MG63 (cell line): ENCODE measurements at regions not wholly inside any gene's neighbourhood (a gene's known extent, or its start where the extent isn't known, plus 50 kb on each side); places are given as distances from the start of the nearest gene placed in this dataset.

Source experiments
- DNase-seq: peaks from one replicate; pipeline ENCODE4 v3.0.0-alpha.2; 2020
- H3K27me3 ChIP-seq: fragments of 250-450 bp; sonication (Bioruptor Pico); 2 replicates; pipeline ENCODE4 v1.5.1; 2020; ENCODE audit warnings: mild to moderate bottlenecking, moderate library complexity
- H3K36me3 ChIP-seq: fragments of 250-450 bp; sonication (Bioruptor Pico); 2 replicates; pipeline ENCODE4 v1.5.1; 2020; ENCODE audit warnings: mild to moderate bottlenecking, moderate library complexity
- H3K4me3 ChIP-seq: fragments of 250-450 bp; sonication (Bioruptor Pico); 2 replicates; pipeline ENCODE4 v1.5.1; 2020; ENCODE audit warnings: mild to moderate bottlenecking, moderate library complexity
- H3K9me3 ChIP-seq: fragments of 250-450 bp; sonication (Bioruptor Pico); 2 replicates; pipeline ENCODE4 v1.5.1; 2020; ENCODE audit warnings: mild to moderate bottlenecking, moderate library complexity

GRCh38 chr4:100062921-100063320 lies 112.8 kb upstream of the H2AZ1 start:
- H3K36me3 ChIP-seq: no peaks in the 10 kb centered on the region
- no peak overlapping the region for H3K4me3 ChIP-seq
- no peaks in the 10 kb centered on the region for H3K9me3 ChIP-seq
- no peak for DNase-seq
- no peaks in the 10 kb centered on the region for H3K27me3 ChIP-seq

DNA sequence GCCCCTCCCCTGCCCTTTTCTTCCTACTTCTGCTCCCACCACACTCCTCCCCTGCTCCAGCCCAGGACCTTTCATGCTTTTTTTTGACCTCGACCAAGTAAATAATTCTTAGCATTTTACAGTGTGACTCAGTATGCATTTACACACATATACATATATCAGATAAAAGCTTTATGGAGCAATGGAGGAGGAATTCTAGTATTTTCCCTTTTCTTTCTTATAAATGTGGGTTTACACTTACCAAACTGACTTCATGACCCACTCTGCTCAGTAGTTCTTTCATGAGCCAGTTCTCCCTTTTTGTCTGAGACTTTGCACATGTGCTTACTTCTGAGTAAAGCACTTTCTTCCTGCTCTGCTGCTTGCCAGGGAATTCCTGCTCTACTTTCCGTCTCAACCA lies 111.8 kb upstream of the H2AZ1 start:
- no peak for DNase-seq
- H3K4me3 ChIP-seq: no peak overlapping the region
- no peaks in the 10 kb centered on the region for H3K9me3 ChIP-seq
- no peaks in the 10 kb centered on the region for H3K36me3 ChIP-seq
- H3K27me3 ChIP-seq: no peaks in the 10 kb centered on the region

DNA sequence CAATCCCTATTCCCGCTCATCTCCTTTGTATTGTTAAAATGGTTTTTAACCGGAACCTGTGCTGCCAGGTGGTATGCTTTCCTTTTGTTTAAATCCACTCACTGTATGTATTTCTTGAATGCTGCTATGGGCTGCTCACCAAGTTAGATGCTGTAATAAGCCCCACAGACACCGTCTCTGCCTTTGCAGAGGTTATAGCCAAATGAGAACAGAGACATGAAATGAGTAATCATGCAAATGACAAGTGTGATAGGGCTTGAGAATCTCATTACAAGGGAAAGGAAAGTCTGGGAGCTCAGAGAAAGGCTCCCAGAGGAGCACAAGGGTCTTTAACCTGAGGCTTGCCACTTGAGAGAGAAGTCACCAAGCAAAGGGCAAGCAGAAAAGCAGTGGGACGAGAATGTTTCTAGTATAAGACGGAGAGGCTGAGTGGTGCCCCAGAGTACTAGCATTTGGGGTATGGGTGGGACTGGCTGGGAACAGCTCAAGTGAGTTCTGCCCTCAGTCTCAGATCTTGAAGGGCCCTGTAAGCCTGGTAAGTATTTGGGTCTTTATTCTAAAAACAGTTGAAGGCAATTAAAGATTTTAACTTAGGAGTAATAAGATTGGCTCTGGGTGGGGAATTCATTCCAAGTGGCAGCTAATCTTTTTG lies 110.8 kb upstream of the H2AZ1 start:
- Histone ChIP-seq H3K9me3 (no peaks in the 10 kb centered on the region), H3K36me3 (no peaks in the 10 kb centered on the region), H3K27me3 (no peaks in the 10 kb centered on the region), H3K4me3 (no peak overlapping the region)
- no peak for DNase-seq

- H3K4me3 ChIP-seq: no peak overlapping the region
- no peaks in the 10 kb centered on the region for H3K36me3 ChIP-seq
- no peaks in the 10 kb centered on the region for H3K27me3 ChIP-seq
- DNase-seq: no peak
- H3K9me3 ChIP-seq: no peaks in the 10 kb centered on the region
Measured at GRCh38 chr4:100059467-100059866, 109.4 kb upstream of the H2AZ1 start.

GRCh38 chr4:100056701-100057100 lies 106.6 kb upstream of the H2AZ1 start:
- Histone ChIP-seq H3K9me3 (no peaks in the 10 kb centered on the region), H3K36me3 (no peaks in the 10 kb centered on the region), H3K27me3 (no peaks in the 10 kb centered on the region), H3K4me3 (no peak overlapping the region)
- no peak for DNase-seq

DNA sequence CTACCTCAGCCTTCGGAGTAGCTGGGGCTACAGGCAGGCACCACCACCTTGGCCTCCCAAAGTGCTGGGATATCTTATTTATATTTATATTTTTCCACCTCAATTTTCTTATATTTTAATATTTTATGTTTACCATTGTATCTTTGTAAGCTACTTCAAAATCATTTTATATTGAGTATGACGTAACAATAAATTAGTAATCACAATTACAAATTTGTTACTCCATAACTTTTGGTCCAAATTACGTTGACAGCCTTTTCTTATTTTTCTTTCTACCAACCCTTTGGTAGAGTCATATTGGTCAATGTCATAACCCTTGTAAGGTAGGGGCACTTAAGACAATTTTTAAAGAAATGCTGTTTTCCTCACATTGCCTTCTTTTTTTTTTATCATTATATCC lies 104.0 kb upstream of the H2AZ1 start:
- no peak overlapping the region for H3K4me3 ChIP-seq
- H3K36me3 ChIP-seq: no peaks in the 10 kb centered on the region
- no peaks in the 10 kb centered on the region for H3K9me3 ChIP-seq
- no peak for DNase-seq
- no peaks in the 10 kb centered on the region for H3K27me3 ChIP-seq

GRCh38 chr4:100049872-100050271 lies 99.8 kb upstream of the H2AZ1 start:
- DNase-seq: no peak

GRCh38 chr4:100042711-100043110 lies 92.6 kb upstream of the H2AZ1 start:
- Histone ChIP-seq H3K27me3 (no peaks in the 10 kb centered on the region), H3K9me3 (no peaks in the 10 kb centered on the region), H3K4me3 (no peak overlapping the region), H3K36me3 (no peaks in the 10 kb centered on the region)
- no peak for DNase-seq

More at GRCh38 chr4:100049872-100050271, 99.8 kb upstream of the H2AZ1 start:
- H3K9me3 ChIP-seq: no peaks in the 10 kb centered on the region
- H3K27me3 ChIP-seq: no peaks in the 10 kb centered on the region
- no peak overlapping the region for H3K4me3 ChIP-seq
- no peaks in the 10 kb centered on the region for H3K36me3 ChIP-seq

- Histone ChIP-seq H3K4me3 (no peak overlapping the region), H3K9me3 (no peaks in the 10 kb centered on the region), H3K36me3 (no peaks in the 10 kb centered on the region), H3K27me3 (no peaks in the 10 kb centered on the region)
- DNase-seq: no peak
Measured at GRCh38 chr4:100042235-100042634, 92.2 kb upstream of the H2AZ1 start.

- Histone ChIP-seq H3K4me3 (no peak overlapping the region), H3K9me3 (no peaks in the 10 kb centered on the region), H3K36me3 (no peaks in the 10 kb centered on the region), H3K27me3 (no peaks in the 10 kb centered on the region)
- no peak for DNase-seq
Measured at GRCh38 chr4:100041646-100042045, 91.6 kb upstream of the H2AZ1 start.

DNA sequence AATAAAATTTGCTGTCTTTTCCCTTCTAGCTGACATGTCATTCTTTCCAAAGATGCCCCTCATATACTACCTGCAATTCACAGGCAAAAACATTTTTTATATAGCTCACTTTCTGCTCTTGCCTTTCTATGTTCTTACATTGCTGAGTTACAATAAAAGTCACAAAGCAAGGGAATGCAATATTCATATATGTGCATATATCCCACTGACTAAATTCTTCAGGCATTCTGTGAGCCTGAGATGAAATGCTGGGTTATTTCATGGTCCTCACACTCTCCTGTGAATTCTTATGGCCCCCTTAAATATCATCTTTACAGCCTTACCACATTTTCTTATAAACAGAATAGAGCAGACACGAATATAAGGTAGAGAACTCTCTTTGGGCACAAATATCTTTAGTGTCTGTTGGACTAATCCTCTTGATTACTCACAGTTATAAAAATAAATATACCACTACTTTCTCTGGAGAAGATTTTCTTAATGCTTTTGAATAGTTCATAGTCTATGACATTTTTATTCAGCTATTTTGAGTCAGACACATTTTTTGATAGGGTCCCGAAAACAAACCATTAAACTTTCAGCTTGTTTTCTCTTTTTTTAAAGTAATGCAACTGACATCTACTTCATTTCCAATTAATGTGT lies 84.1 kb upstream of the H2AZ1 start:
- no peaks in the 10 kb centered on the region for H3K27me3 ChIP-seq
- no peak for DNase-seq
- no peaks in the 10 kb centered on the region for H3K36me3 ChIP-seq
- no peaks in the 10 kb centered on the region for H3K9me3 ChIP-seq
- H3K4me3 ChIP-seq: no peak overlapping the region

DNA sequence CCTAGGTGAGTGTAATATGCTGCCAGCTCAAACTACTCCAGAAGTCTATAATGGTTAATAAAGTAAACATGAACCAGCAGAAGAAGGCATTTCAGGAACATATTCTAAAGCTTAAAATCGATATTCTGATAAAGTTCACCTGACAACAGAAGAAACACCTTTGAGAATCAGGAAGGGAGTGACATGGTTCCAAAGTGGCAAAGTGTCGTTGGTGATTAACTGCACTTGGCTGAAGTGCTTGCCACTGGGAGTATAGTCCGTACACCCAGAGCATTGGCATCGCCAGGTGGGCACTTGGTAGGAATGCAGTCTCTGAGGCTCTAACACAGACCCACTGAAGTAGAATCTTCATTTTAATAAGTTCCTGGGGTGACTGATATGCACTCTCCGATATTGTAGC lies 76.0 kb upstream of the H2AZ1 start:
- Histone ChIP-seq H3K27me3 (no peaks in the 10 kb centered on the region), H3K9me3 (no peaks in the 10 kb centered on the region), H3K4me3 (no peak overlapping the region), H3K36me3 (no peaks in the 10 kb centered on the region)
- DNase-seq: no peak

- no peaks in the 10 kb centered on the region for H3K27me3 ChIP-seq
- no peak for DNase-seq
Measured at GRCh38 chr4:100023800-100024199, 73.7 kb upstream of the H2AZ1 start.

GRCh38 chr4:100022792-100023222 lies 72.7 kb upstream of the H2AZ1 start:
- Histone ChIP-seq H3K9me3 (no peaks in the 10 kb centered on the region), H3K4me3 (no peak overlapping the region), H3K36me3 (no peaks in the 10 kb centered on the region), H3K27me3 (no peaks in the 10 kb centered on the region)
- no peak for DNase-seq

More at GRCh38 chr4:100023800-100024199, 73.7 kb upstream of the H2AZ1 start:
- Histone ChIP-seq H3K9me3 (no peaks in the 10 kb centered on the region), H3K36me3 (no peaks in the 10 kb centered on the region), H3K4me3 (no peak overlapping the region)

DNA sequence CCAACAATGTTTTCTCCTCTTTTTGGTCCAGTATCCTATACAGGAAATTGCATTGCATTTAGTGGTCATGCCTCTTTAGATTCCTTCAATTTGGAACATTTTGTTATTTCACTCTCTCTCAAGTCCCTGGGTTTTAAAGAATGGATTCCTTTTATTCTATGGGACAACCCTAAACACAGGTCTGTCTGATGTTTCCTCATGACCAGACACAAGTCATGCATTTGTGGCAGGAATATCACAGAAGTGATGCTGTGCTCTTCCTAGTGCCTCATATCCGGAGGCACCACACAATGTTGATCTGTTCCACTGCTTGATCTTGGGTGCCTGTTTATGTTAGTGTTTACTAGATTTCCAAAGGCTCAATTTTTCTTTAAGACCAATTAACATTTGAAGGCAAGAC lies 69.7 kb upstream of the H2AZ1 start:
- Histone ChIP-seq H3K9me3 (no peaks in the 10 kb centered on the region), H3K27me3 (no peaks in the 10 kb centered on the region), H3K4me3 (no peak overlapping the region), H3K36me3 (no peaks in the 10 kb centered on the region)
- no peak for DNase-seq

DNA sequence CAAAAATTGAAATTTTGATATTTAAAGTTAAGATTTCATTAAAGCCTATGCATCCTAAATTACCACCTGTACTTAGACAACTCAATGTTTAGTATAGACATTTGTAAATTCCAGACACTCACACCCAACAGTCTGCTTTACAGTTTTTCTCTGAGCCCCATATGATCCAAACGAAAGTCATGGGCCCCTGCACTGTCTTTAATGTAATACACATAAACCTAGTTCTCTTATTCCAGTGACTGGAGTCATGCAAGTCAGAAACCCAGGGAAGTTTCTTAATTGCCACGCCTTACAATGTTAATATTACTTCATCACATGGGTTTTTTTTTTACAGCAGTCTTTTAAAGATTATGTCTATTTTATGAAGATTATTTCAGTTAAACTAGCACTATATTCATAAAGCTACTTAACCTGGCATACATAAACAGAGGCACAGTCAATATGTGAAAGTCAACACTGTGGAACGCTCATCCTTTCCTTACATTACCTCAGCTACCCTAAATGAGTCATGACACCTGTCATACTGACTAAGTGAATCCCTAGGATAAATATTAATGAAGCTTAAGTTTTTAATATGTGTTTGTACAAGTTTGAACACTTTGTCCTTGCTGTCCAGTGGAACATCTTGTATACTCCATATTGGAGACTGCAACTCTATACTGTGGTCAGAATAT lies 67.7 kb upstream of the H2AZ1 start:
- Histone ChIP-seq H3K36me3 (no peaks in the 10 kb centered on the region), H3K27me3 (no peaks in the 10 kb centered on the region)
- no peak for DNase-seq

GRCh38 chr4:100016191-100016590 lies 66.1 kb upstream of the H2AZ1 start:
- no peak for DNase-seq
- Histone ChIP-seq H3K4me3 (no peak overlapping the region), H3K36me3 (no peaks in the 10 kb centered on the region), H3K27me3 (no peaks in the 10 kb centered on the region), H3K9me3 (no peaks in the 10 kb centered on the region)

More for the DNA sequence above, 67.7 kb upstream of the H2AZ1 start:
- Histone ChIP-seq H3K4me3 (no peak overlapping the region), H3K9me3 (no peaks in the 10 kb centered on the region)

DNA sequence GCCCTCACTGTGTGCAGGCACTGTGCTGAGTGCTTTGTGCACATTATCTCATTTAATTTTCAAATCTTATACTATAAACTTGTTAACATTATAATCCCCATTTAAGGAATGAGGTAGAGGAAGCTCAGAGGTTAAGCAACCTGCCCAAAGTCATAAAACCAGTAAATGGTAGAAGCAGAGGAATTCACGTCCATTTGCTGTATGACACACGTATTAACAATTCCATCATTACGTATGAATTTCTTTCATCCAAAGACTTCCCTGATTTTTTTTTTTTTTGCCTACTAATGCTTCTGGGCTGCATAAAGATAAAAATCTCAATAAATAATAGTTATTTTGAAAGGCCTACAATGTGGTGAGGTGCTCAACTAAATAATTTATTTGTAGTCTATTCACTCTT lies 64.5 kb upstream of the H2AZ1 start:
- no peaks in the 10 kb centered on the region for H3K27me3 ChIP-seq
- no peaks in the 10 kb centered on the region for H3K36me3 ChIP-seq
- no peak for DNase-seq
- H3K9me3 ChIP-seq: no peaks in the 10 kb centered on the region
- no peak overlapping the region for H3K4me3 ChIP-seq
